ENCODE measurements at regions not wholly inside any gene's neighbourhood (a gene's known extent, or its start where the extent isn't known, plus 50 kb on each side); places are given as distances from the start of the nearest gene placed in this dataset.

GRCh38 chr2:155958834-155959233 is 373.7 kb downstream of the NR4A2 start:
- H3K4me3 ChIP-seq (replicated peaks in 1 of 2; ENCODE audit: low read depth in 2 of 2, low read length in 2 of 2): no peak overlapping the region
- TF ChIP-seq CTCF (IDR thresholded peaks at IDR 0.05; ENCODE audit: low read depth, low read length): no peak
- no peak for DNase-seq (ENCODE audit: low read depth in 2 of 2)

GRCh38 chr2:155947069-155947468 is 385.5 kb downstream of the NR4A2 start:
- TF ChIP-seq CTCF (IDR thresholded peaks at IDR 0.05; ENCODE audit: low read depth, low read length): no peak
- no peak overlapping the region for H3K4me3 ChIP-seq (replicated peaks in 1 of 2; ENCODE audit: low read depth in 2 of 2, low read length in 2 of 2)
- no peak for DNase-seq (ENCODE audit: low read depth in 2 of 2)

GRCh38 chr2:155944218-155944617 is 388.3 kb downstream of the NR4A2 start:
- no peak for TF ChIP-seq CTCF (IDR thresholded peaks at IDR 0.05; ENCODE audit: low read depth, low read length)
- H3K4me3 ChIP-seq (replicated peaks in 1 of 2; ENCODE audit: low read depth in 2 of 2, low read length in 2 of 2): no peak overlapping the region
- no peak for DNase-seq (ENCODE audit: low read depth in 2 of 2)

GRCh38 chr2:155930312-155930711 is 402.2 kb downstream of the NR4A2 start:
- no peak for TF ChIP-seq CTCF (IDR thresholded peaks at IDR 0.05; ENCODE audit: low read depth, low read length)
- DNase-seq (ENCODE audit: low read depth in 2 of 2): no peak
- H3K4me3 ChIP-seq (replicated peaks in 1 of 2; ENCODE audit: low read depth in 2 of 2, low read length in 2 of 2): no peak overlapping the region

- no peak for DNase-seq (ENCODE audit: low read depth in 2 of 2)
- no peak overlapping the region for H3K4me3 ChIP-seq (replicated peaks in 1 of 2; ENCODE audit: low read depth in 2 of 2, low read length in 2 of 2)
- TF ChIP-seq CTCF (IDR thresholded peaks at IDR 0.05; ENCODE audit: low read depth, low read length): no peak
These were observed 415.1 kb downstream of the NR4A2 start for GRCh38 chr2:155917380-155917779.

- no peak for TF ChIP-seq CTCF (IDR thresholded peaks at IDR 0.05; ENCODE audit: low read depth, low read length)
- DNase-seq (ENCODE audit: low read depth in 2 of 2): no peak
- no peak overlapping the region for H3K4me3 ChIP-seq (replicated peaks in 1 of 2; ENCODE audit: low read depth in 2 of 2, low read length in 2 of 2)
These were observed 419.2 kb downstream of the NR4A2 start for GRCh38 chr2:155913356-155913755.

GRCh38 chr2:155908567-155908966 is 424.0 kb downstream of the NR4A2 start:
- DNase-seq (ENCODE audit: low read depth in 2 of 2): no peak
- no peak overlapping the region for H3K4me3 ChIP-seq (replicated peaks in 1 of 2; ENCODE audit: low read depth in 2 of 2, low read length in 2 of 2)
- TF ChIP-seq CTCF (IDR thresholded peaks at IDR 0.05; ENCODE audit: low read depth, low read length): no peak
